Osteocyte (in vitro differentiated cells): ENCODE measurements at regions not wholly inside any gene's neighbourhood (a gene's known extent, or its start where the extent isn't known, plus 50 kb on each side); places are given as distances from the start of the nearest gene placed in this dataset.

Source experiments
- DNase-seq: peaks from one replicate; pipeline ENCODE4 v3.0.0; 2021; ENCODE audit warnings: mixed read lengths; ENCODE audit not compliant: unreplicated experiment; ENCODE audit errors: extremely low spot score
- H3K27ac Mint-ChIP-seq: one replicate; pipeline ENCODE4 v1.8.0; 2021; ENCODE audit warnings: mild to moderate bottlenecking, mixed read lengths; ENCODE audit not compliant: unreplicated experiment
- H3K27me3 Mint-ChIP-seq: one replicate; pipeline ENCODE4 v1.8.0; 2021; ENCODE audit warnings: mixed read lengths; ENCODE audit not compliant: unreplicated experiment
- H3K36me3 Mint-ChIP-seq: one replicate; pipeline ENCODE4 v1.8.0; 2021; ENCODE audit warnings: mixed read lengths; ENCODE audit not compliant: unreplicated experiment
- H3K4me1 Mint-ChIP-seq: one replicate; pipeline ENCODE4 v1.8.0; 2021; ENCODE audit warnings: mixed read lengths; ENCODE audit not compliant: unreplicated experiment
- H3K4me3 Mint-ChIP-seq: one replicate; pipeline ENCODE4 v1.8.0; 2021; ENCODE audit warnings: mild to moderate bottlenecking, moderate library complexity, mixed read lengths; ENCODE audit not compliant: unreplicated experiment
- H3K9me3 Mint-ChIP-seq: one replicate; pipeline ENCODE4 v1.8.0; 2021; ENCODE audit warnings: mixed read lengths; ENCODE audit not compliant: unreplicated experiment
- CTCF ChIP-seq: fragments of 200-600 bp; sonication (generic); IDR thresholded peaks from 2 replicates; pipeline ENCODE4 v1.5.0; 2021; ENCODE audit warnings: antibody characterized with exemption, mild to moderate bottlenecking, moderate library complexity

- no peak overlapping the region for H3K27ac Mint-ChIP-seq
- peaks cover 17% of the 10 kb centered on the region for H3K9me3 Mint-ChIP-seq
- no peaks in the 10 kb centered on the region for H3K27me3 Mint-ChIP-seq
- DNase-seq = no peak
- no peaks in the 10 kb centered on the region for H3K36me3 Mint-ChIP-seq
- peaks cover 2% of the 10 kb centered on the region for H3K4me1 Mint-ChIP-seq
- no peak for TF ChIP-seq CTCF
- H3K4me3 Mint-ChIP-seq = no peak overlapping the region
Measured at GRCh38 chr22:34804091-34804490, 261.9 kb upstream of the ISX start.

GRCh38 chr22:34804604-34805003, 261.4 kb upstream of the ISX start:
- TF ChIP-seq CTCF = no peak
- Mint-ChIP-seq H3K9me3 (peaks cover 17% of the 10 kb centered on the region), H3K27ac (no peak overlapping the region), H3K4me3 (no peak overlapping the region), H3K36me3 (no peaks in the 10 kb centered on the region), H3K4me1 (peaks cover 2% of the 10 kb centered on the region), H3K27me3 (no peaks in the 10 kb centered on the region)
- DNase-seq = no peak

GRCh38 chr22:34805771-34806170, 260.2 kb upstream of the ISX start:
- TF ChIP-seq CTCF = no peak
- no peak overlapping the region for H3K27ac Mint-ChIP-seq
- no peaks in the 10 kb centered on the region for H3K27me3 Mint-ChIP-seq
- no peak for DNase-seq
- peaks cover 2% of the 10 kb centered on the region for H3K4me1 Mint-ChIP-seq
- H3K9me3 Mint-ChIP-seq = peaks cover 23% of the 10 kb centered on the region
- no peak overlapping the region for H3K4me3 Mint-ChIP-seq
- H3K36me3 Mint-ChIP-seq = no peaks in the 10 kb centered on the region

- Mint-ChIP-seq H3K4me1 (peaks cover 8% of the 10 kb centered on the region), H3K36me3 (no peaks in the 10 kb centered on the region), H3K9me3 (peaks cover 31% of the 10 kb centered on the region), H3K27me3 (no peaks in the 10 kb centered on the region), H3K27ac (no peak overlapping the region), H3K4me3 (no peak overlapping the region)
- DNase-seq = no peak
- no peak for TF ChIP-seq CTCF
Measured at GRCh38 chr22:34808618-34809017, 257.3 kb upstream of the ISX start.

- no peak for DNase-seq
- no peak for TF ChIP-seq CTCF
- no peak overlapping the region for H3K27ac Mint-ChIP-seq
Measured at GRCh38 chr22:34812631-34813030, 253.3 kb upstream of the ISX start.

More at GRCh38 chr22:34812631-34813030, 253.3 kb upstream of the ISX start:
- H3K27me3 Mint-ChIP-seq = no peaks in the 10 kb centered on the region
- H3K4me1 Mint-ChIP-seq = peaks cover 10% of the 10 kb centered on the region
- peaks cover 22% of the 10 kb centered on the region for H3K9me3 Mint-ChIP-seq
- no peak overlapping the region for H3K4me3 Mint-ChIP-seq
- H3K36me3 Mint-ChIP-seq = no peaks in the 10 kb centered on the region
